ENCODE measurements at regions not wholly inside any gene's neighbourhood (a gene's known extent, or its start where the extent isn't known, plus 50 kb on each side); places are given as distances from the start of the nearest gene placed in this dataset.

DNA sequence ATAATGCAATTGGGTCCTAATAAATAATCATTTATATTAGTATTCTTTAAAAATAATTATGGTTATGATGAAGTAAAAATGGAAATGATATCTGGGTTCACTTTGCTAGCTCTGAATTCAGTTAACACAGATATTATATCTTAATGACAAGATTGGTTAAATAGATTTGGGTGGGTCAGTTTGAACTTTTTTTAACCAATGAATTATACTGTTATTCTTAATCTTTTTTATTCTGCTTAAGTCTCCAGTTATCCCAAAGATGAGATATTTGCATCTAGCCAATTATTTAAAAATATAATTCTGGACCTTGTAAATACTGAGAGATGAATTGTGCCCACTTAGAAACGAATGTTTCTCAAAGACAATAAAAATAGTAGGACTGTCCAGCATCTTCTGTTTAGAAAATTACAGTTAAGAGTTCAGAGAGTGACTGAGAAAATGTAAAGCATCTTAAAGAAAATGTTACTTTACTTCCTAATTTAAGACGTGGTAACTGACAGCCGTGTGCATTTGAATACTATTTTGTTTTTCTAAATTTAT lies 345.2 kb downstream of the USP25 start:
- DNase-seq, result no peak

DNA sequence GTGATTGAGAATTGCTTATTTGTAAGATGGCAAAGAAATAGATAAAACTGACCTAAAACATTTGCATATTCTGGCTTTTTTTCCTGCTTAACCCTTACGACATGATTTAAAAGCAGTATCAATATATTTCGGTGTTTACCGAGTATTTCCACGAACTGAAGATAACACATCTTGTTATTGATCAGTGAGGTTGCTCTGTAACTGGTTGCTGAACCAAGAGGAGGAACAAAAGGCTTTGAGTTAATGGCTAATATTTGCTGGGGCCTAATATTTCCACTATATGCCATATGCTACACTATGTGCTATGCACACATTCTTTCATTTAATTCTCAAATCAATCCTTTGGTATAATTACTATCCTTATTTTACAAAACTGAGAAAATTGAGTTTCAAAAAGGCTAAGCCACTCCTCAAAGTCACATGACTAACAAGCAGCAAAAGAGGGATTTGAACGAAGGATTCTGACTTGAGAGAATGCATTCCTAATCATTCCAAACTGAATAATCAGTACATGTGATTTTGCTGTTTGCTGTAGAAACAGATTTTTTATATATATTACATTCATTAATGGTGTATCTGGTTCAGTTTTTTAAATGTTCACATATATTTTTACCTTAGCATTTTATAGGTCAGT lies 346.0 kb downstream of the USP25 start:
- no peak for DNase-seq

DNA sequence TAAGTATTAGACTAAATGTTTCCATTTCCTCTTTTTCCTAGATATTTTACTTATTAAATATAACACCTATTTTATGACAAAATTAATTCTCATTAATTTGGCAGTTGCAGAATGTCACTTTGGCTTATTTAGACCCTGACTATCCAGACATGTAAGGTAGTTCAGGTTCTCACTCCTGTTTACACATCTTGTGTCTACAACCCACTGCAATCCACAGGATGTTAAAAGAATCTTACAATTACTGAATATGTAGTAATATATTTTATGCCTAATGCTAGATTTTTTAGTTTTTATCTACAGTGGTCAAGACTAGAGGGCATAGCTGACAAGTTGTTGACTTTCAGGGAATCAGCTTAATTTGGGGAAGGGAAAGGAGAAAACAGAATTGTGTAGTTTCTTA lies 346.7 kb downstream of the USP25 start:
- no peak for DNase-seq

DNA sequence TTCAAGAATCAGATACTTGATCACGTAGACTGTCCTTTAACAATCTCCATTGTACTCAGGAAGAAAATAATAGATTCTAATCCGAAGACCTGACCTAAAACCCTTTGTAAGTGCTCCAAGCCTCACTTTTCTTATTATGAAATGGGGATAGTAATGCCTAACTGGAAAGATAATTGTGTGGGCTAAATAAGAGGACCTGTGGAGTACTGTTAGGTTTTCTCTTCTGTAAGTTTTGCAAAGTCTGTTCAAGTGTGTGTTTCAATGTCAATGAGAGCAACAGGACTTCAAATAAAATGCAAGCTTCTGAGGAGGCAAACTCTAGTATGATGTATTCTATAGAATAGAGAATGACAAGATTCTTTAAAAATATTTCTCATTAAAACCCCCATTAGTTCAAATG lies 348.6 kb downstream of the USP25 start:
- DNase-seq, result no peak

DNA sequence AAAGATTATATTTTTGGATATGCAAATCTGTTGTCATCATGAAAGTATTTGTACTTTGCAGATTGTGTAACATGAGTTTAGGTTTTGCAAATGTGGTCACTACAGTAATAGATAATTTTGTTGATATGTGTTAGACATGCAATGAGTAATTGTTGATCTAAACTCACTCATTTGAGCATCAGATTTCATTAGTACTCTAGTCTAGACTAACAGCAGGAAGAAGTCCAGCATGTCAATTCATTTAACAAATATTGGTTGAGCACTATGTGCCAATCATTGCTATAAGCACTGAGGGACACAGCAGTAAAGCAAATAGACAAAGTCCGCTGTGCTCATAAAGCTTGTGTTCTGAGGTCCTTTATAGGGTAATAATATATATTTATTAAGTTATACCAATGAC lies 350.0 kb downstream of the USP25 start:
- DNase-seq, result no peak

DNA sequence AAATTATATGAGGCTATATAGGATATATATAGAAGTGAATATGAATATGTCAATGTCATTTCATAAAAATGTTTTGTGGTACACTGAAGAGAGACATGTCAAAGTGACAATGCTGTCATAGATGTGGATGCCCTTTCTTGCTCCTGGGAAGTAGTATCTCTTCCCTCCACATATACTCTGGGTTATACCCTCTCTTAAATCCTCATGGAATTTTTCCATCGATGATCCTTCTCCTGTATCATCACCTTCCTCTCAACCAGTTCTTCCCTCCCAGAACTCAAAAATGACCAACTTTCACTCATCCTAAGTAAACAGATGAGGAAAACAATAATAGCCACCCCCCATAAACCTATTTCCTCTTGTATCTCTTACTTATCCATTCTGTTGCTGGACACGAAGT lies 351.5 kb downstream of the USP25 start:
- no peak for DNase-seq

DNA sequence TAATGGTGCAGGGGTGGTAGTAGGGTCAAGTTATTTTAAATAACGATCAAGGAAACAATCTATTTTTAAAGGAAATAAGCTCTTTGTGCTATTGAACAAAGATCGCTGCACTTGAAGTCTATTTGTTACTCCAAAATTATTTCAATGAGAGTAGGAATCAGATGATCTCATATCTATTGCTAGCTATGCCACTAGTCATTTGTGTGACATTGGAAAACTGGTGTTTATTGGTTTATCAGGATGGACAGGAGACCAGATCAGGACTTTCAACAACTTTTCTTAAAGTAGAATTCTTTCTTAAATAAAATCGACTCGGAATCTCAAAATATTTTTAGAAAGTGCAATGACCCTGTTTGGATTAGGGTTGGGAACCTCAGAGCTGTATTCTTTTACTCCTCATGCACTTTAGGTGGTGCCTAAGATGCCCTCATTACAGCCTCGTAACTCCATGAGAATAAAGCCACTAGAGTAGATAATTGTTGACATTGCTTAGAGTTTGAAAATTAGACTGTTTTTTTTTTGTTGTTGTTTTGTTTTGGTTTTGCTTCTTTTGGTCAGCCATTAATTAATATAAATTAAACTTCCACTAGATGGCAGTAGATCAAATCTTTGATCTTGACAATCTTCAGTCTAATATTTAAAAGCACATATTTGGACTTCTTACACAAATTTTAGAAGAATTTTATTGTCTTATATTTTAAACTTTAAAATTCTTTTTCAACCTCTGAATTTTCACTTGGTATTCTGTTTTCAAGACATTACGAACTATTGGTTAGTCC lies 352.4 kb downstream of the USP25 start:
- no peak for DNase-seq

DNA sequence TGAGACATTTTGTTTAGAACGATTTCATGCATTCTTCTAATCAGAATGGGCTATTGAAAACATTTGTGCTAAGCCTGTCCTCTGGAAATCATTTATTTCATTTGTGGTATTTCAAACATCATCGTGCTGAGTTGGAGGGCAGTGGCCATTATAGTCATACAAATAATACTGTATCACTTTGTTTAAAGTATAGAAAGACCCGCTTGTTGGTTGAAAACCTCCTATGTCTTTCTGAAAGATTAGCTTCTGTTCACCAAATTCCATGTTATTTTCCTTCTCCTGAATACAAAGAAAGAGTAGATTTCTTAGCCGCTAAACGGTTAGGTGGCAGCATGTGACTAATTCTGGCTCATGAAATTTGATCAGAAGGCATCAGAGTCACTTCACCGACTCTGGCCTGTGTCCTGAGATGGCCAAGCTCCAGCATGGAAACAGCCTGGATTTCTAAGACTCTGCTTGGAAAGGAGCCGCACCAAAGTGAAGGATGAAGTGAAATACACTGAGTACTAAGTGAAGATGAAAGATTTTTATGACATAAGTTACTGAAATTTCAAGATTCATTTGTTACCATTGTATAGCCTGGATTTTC lies 355.1 kb downstream of the USP25 start:
- DNase-seq, result no peak

DNA sequence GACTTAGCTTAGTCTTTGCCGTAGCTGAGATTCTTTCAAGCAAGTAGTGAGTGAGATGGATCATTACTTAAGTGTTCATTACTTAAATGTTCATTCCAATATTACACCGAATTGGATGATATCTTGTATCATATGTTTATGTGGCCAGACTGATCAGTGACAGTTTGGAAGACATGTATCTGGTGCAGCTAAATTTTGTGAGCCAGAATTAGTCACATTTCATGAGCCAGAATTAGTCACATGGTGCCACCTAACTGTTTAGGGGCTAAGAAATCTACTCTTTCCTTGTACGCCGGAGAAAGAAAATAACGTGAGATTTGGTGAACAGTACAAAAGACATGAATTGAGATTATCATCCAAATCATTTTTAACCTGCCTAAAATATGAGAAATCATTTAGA lies 355.6 kb downstream of the USP25 start:
- DNase-seq, result no peak

DNA sequence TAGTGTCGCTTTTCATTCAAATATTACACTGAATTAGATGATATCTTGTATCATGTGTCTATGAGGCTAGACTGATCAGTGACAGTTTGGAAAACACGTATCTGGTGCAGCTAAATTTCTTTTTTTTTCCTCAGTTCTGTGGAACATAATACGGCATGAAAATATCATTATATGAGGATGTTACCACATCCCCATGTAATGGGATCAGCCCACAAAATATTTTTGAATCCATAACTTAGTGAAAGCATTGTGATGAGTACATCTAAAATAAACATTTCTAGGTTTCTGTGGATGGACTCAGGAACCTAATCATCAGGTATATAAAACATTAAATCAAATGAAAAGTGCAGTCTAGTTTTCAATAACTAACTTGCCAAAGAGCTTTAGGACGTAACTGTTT lies 356.3 kb downstream of the USP25 start:
- no peak for DNase-seq

DNA sequence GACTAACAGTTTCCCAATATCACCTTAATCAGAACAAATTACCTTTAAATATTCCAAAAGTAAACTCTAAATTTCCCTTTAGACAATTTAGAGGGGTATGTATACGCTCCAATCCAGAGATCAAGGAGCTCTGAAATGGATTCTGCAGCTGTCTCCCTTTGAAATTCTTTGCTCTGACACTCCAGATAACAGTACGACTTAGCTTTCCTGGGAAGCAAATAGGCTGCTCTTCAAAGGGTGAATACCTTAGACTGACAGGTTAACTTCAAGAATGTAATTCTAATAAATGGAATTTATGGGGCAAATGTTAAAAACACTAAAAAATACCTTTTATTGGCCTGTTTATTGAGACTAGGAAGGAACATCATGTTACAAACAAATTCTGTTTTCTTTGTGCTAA lies 357.2 kb downstream of the USP25 start:
- no peak for DNase-seq

DNA sequence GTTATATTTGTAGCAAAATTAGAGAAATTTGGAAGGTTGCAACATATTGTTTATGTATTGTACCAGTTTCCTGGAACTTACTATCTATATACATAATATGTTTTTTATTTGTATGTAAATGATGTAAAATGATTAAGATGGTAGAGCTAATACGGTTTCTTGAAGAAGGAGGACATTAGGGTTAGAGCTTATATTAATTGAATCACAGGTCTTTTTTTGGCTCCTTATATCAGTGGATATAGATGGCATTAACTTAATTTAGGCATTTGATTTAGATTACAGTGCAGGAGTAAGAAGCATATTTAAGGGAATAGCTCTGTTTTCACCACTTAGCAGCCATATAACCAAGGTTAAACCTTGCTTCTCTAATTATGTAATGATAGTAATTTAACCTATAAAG lies 357.7 kb downstream of the USP25 start:
- no peak for DNase-seq

DNA sequence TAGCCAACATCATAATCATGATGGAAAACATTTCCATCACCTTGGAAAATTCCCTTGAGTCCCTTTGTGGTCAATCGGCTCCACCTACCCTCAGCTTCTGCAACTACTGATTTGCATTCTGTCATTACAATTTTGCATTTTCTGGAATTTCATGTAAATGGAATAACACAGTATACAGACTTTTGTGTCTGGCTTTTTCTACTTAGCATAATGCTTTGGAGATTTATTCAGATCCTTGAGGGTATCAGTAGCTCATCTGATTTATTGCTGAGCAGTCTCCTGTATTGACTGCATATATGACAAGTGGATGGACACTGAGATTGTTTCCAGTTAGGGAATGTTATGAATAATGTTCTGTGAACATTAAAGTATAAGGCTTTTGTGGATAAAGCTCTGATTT lies 358.3 kb downstream of the USP25 start:
- no peak for DNase-seq

DNA sequence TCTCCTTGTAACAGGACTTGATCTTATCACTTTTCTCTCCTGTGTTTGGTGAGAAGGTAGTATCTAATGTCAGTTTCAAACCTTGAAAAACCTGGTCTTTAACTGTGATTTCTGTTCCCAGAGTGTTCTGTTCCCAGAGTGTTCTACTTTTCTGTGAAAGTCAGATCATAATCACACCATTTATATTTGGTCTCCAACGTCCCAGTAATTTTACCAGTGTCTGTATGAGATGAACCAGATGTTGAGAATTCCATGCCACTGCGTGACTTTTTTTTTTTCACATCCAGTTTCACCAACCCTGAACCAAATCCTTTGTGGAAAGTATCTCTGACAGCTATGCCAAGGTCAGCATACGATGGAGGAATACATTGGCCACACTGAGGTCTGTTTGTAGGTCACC lies 365.2 kb downstream of the USP25 start:
- no peak for DNase-seq

DNA sequence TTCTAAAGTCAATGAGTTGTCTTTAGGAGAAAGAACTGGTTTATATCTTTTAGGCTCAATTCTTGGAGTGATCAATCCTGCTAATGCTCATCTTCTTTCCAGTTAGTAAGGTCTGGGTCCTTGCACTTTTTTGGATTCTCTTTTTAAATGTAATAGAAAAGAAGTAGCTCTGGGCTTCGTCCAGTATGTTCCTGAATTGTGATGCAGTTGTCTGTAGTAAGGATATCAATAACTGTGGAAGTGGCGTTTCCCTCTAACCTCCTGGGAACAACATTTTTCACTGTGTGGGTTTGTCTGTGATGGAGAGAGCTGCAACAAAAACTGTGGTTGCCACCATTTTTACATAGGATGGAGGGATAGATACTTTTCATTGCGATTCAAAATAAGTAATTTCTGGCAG lies 367.2 kb downstream of the USP25 start:
- no peak for DNase-seq

DNA sequence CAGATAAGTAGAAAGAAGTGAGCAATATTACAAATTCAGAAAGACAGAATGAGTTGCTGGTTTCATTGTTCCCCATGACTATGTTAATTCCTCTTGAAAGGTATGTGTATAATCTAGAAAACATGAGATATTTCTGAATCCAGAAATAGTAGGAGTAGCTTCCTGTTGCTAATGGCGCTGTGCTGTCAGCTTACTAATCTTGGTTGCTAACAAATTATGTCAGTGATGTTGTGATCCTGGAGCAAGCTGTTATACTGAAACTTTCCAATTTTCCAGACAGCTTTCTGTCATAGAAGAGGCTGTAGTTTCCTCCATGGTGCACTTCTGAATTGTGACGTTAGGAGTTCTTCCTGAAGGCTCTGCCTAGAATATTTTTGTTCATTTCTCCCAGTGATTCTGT lies 372.3 kb downstream of the USP25 start:
- no peak for DNase-seq

DNA sequence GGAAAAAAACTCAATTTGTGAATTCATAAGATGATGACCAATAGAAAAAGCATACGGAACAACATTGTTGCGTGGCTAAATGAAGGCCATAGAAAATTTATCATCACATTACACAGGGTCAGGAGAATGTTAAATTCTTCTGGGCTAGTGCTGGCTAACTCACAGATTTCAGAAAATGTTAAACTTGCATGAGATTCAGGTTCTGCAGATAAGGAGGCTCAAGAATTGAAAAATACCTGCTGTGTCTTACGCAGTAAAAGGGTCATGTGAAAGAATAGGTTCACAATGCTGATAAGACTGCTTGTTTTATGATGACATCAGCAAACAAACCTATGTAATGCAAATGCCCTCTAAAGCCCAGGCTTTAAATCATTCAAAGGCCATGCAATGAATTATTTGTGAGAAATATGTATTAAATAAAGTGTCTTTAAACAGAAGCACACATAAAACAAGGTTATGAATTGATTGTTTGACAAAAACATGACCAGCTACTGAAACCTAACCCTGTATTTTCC lies 378.8 kb downstream of the USP25 start:
- no peak for DNase-seq

DNA sequence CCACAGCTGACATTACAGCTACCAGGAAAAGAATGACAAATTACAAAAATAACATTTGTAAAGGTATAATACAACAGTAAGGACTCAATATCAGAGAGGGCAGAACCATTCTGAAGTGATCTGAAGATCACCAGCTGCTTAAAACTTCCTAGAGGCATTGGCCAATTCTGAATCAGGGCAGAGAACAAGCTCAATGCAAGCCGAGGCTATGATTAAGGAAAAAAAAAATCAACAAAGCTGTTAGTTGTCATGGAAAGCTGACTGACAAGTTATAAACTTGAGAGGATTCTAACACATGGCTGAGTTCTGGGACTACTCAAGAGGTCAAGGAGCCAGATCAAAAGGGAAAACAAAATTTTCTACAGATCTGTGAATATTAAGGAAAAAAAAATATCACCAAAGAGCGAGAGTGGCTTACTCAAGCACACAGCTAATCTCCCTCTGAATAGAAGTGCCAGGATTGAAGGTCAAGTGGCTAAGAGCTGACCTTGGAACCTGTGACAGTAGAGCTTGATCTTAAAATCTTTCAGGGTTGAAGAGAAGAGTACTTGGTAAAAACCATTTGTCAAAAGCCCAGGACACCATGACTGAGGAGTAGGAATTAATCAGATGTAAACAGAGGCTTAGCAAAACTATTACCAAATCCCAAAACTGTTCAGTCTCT lies 383.4 kb downstream of the USP25 start:
- DNase-seq, result peak; percentile 18

DNA sequence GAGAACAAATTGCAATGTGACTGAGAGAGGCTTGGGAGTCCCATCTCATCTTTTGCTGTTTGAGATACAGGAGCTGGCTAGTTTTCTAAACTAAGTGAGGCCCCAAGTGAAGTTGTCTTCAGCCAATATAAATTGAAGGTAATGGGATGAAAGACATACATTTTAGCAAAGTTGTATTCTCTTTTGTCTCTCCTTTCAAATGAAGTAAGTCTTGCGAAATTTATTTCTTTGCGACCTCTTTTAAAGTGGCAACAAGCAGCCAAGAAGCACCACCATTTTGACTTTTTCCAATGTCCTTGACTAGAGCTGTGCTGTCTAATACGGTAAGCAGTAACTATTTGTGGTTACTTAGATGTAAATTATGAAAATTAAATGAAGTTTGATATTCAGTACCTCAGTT lies 385.7 kb downstream of the USP25 start:
- no peak for DNase-seq

DNA sequence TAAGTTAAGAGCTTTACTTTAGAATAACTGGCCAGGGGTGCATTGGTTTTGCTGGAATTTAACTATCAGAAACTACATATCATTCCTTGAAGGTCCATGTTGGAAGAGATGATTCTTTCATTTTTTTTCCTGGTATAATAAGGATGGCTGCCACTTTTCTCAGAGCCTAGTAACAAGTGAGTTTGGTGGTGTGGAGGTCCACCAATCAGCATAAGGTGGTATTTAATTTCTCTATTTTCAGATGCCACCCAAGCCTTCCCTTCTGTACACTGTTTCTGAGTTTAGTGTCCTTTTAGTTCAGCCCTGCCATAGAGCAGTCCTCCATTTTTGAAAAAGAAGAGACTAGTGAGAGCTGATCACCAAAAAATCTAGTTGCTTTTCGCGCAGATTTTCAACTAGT lies 386.3 kb downstream of the USP25 start:
- DNase-seq, result no peak

DNA sequence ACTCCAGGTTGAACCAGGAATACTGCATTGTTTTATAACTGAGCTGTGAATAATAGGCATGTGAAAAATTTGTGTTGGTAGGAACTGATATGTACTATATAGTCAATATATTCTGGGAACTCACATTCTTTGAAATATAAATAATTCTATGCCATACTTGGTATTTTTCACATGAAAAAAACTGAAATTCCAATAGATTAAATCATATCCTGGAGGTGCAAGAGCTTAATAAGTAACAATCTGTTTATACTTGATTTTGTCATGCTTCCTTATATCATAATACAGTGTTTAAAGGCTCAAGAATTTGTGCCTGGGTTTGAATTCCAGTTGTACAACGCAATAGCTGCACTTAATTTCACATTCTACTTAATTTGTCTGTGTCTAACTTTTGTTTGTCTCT lies 387.0 kb downstream of the USP25 start:
- DNase-seq, result no peak

DNA sequence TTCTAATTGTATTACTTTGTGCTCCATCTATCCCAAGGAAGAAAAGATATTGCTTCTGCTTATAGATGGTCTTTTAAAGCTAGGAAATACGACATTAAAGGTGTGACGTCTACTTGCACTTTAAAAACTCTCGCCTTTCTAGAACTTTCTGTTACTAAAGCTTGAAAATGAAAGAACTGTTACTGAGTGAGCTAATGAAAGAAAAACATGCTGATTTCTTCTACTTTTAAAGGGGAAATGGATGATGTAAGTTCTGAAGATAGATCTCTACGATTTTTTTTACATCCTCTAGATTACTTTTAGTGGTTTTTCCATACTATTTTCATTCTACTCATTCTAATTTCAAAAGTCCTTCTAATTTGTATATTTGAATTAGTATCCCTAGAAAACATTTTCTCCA lies 387.5 kb downstream of the USP25 start:
- no peak for DNase-seq

DNA sequence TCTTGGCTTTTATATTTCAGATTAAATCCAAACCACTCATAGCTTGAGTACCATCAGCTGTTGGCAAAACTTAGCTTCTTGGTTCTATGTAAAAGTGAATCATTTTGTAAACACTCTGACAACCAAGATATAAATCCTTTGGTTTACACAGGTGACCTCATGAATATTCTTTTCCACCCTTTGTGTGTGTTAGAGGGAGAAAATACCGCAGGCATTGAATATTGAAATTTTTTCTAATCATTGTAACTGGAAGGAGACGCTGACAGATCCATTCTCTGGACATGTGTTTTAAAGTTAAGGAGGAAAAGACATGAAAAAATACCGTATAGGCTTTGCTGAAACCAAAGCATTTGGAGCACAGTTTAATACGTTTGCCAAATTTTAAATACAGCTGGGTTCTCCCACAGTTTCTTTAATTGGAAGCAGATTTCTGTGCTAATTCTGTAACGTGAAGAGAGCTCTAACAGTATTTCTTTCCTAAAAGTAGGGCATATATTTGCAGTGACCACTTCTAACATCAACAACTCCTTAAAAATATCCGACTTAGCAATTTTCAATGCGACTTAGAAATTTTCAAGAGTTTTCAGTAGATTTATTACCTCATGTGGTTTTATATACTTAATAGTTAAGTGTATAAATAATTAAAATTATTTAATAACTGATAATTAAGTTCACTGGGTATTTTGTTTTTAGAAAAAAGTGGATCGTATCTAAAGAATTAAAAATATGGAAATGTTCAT lies 388.2 kb downstream of the USP25 start:
- DNase-seq, result peak; percentile 51
